Thyroid gland (tissue), 4 donors: ENCODE measurements at regions not wholly inside any gene's neighbourhood (a gene's known extent, or its start where the extent isn't known, plus 50 kb on each side); places are given as distances from the start of the nearest gene placed in this dataset.

Experiments used
- DNase-seq, 2 donors: peaks; one replicate each; pipeline ENCODE4 v3.0.0-alpha.2; 2019
- H3K27ac ChIP-seq, 3 donors: fragments of 200-600 bp; sonication (generic); 1 replicate in 2 of 3; 2 replicates in 1 of 3; pipeline ENCODE4 v1.5.1; 2016 to 2019; ENCODE audit warnings: mild to moderate bottlenecking in 1 of 3, moderate library complexity in 1 of 3
- H3K27me3 ChIP-seq: fragments of 200-600 bp; sonication (generic); one replicate; pipeline ENCODE4 v1.5.1; 2019
- H3K36me3 ChIP-seq, 2 donors: fragments of 200-600 bp; sonication (generic); one replicate each; pipeline ENCODE4 v1.5.1; 2016 to 2019
- H3K4me1 ChIP-seq, 2 donors: fragments of 200-600 bp; sonication (generic); one replicate each; pipeline ENCODE4 v1.5.1; 2017 to 2019
- H3K4me3 ChIP-seq, 3 donors: fragments of 200-600 bp; sonication (generic); replicated peaks in 1 of 3; 1 replicate in 2 of 3; 2 replicates in 1 of 3; pipeline ENCODE4 v1.5.1; 2016; ENCODE audit warnings: mild to moderate bottlenecking in 1 of 3
- H3K9me3 ChIP-seq: fragments of 200-600 bp; sonication (generic); one replicate; pipeline ENCODE4 v1.5.1; 2017
- POLR2A ChIP-seq, 2 donors: fragments of 450-650 bp; IDR thresholded peaks; one replicate each; pipeline ENCODE4 v1.6.1; 2017; ENCODE audit warnings: antibody characterized with exemption in 2 of 2, mild to moderate bottlenecking in 2 of 2, moderate library complexity in 1 of 2
- WGBS, 2 donors: methylation state at CpG; one replicate each; pipeline ENCODE4 v1.1.5; 2017; 5-methylcytosine and 5-hydroxymethylcytosine counted together
- intact Hi-C: fragments of 100-400 bp; cut with DNase I; formaldehyde crosslinking; loops from one replicate; pipeline ENCODE4 v1.15.1; 2023
- TF ChIP-seq, protein P1 (sequence below), 6 experiments: fragments of 200-600 bp in 3 of 6; fragments of 450-650 bp in 3 of 6; sonication (generic) in 3 of 6; IDR thresholded peaks; one replicate each; pipeline ENCODE4 v1.5.1; 2016 to 2019; ENCODE audit warnings: antibody characterized with exemption in 6 of 6, mild to moderate bottlenecking in 2 of 6, inconsistent platforms in 1 of 6, moderate library complexity in 1 of 6

DNA sequence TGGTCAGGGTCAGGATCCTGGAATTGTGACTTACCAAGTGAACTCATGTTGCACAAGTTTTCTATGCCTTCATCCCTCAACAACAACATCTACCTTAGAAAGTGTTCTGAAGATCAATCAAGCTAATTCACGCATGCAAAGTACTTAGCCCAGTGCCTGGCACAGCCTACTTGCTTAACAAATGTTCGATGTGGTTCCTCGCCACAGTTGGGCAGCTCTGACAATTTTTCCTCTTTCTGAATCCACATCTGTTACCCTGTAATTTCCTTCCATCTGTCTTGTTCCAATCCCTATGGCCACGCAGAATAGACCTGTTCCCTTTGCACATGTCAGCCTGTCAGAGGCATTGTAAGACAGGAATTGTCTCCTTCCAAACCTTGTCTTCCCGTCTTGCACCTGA is 1415.2 kb downstream of the TBC1D22A start:
- no peak for TF ChIP-seq POLR2A (IDR thresholded peaks at IDR 0.05)
- TF ChIP-seq, protein P1, sequence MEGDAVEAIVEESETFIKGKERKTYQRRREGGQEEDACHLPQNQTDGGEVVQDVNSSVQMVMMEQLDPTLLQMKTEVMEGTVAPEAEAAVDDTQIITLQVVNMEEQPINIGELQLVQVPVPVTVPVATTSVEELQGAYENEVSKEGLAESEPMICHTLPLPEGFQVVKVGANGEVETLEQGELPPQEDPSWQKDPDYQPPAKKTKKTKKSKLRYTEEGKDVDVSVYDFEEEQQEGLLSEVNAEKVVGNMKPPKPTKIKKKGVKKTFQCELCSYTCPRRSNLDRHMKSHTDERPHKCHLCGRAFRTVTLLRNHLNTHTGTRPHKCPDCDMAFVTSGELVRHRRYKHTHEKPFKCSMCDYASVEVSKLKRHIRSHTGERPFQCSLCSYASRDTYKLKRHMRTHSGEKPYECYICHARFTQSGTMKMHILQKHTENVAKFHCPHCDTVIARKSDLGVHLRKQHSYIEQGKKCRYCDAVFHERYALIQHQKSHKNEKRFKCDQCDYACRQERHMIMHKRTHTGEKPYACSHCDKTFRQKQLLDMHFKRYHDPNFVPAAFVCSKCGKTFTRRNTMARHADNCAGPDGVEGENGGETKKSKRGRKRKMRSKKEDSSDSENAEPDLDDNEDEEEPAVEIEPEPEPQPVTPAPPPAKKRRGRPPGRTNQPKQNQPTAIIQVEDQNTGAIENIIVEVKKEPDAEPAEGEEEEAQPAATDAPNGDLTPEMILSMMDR (IDR thresholded peaks at IDR 0.05) = no peak
- DNase-seq = no peak
- H3K27me3 ChIP-seq = no peaks in the 10 kb centered on the region
- H3K9me3 ChIP-seq = no peaks in the 10 kb centered on the region
- intact Hi-C loops = no loop called here
- H3K4me3 ChIP-seq = no peak overlapping the region
- H3K36me3 ChIP-seq = no peaks in the 10 kb centered on the region
- H3K27ac ChIP-seq = no peak overlapping the region
- 78 to 85% methylated on average over 5 of the region's 5 CpGs for WGBS, 2 donors
- no peaks in the 10 kb centered on the region for H3K4me1 ChIP-seq

GRCh38 chr22:48175721-48176120 is 1413.3 kb downstream of the TBC1D22A start:
- intact Hi-C loops = no loop called here
- 83 to 86% methylated on average over 2 of the region's 2 CpGs for WGBS, 2 donors
- H3K4me3 ChIP-seq = no peak overlapping the region
- no peaks in the 10 kb centered on the region for H3K36me3 ChIP-seq
- no peak overlapping the region for H3K27ac ChIP-seq
- TF ChIP-seq POLR2A (IDR thresholded peaks at IDR 0.05) = no peak
- TF ChIP-seq, protein P1 (IDR thresholded peaks at IDR 0.05) = no peak
- no peaks in the 10 kb centered on the region for H3K4me1 ChIP-seq
- DNase-seq = no peak
- no peaks in the 10 kb centered on the region for H3K9me3 ChIP-seq
- H3K27me3 ChIP-seq = no peaks in the 10 kb centered on the region

GRCh38 chr22:48173773-48174160 is 1411.3 kb downstream of the TBC1D22A start:
- H3K4me1 ChIP-seq = no peaks in the 10 kb centered on the region
- no peaks in the 10 kb centered on the region for H3K9me3 ChIP-seq
- H3K4me3 ChIP-seq = no peak overlapping the region
- TF ChIP-seq POLR2A (IDR thresholded peaks at IDR 0.05) = no peak
- TF ChIP-seq, protein P1 (IDR thresholded peaks at IDR 0.05) = no peak
- intact Hi-C loops = no loop called here
- H3K27ac ChIP-seq = no peak overlapping the region
- 61 to 73% methylated on average over 7 of the region's 7 CpGs for WGBS, 2 donors
- H3K36me3 ChIP-seq = no peaks in the 10 kb centered on the region
- DNase-seq = no peak
- H3K27me3 ChIP-seq = no peaks in the 10 kb centered on the region

DNA sequence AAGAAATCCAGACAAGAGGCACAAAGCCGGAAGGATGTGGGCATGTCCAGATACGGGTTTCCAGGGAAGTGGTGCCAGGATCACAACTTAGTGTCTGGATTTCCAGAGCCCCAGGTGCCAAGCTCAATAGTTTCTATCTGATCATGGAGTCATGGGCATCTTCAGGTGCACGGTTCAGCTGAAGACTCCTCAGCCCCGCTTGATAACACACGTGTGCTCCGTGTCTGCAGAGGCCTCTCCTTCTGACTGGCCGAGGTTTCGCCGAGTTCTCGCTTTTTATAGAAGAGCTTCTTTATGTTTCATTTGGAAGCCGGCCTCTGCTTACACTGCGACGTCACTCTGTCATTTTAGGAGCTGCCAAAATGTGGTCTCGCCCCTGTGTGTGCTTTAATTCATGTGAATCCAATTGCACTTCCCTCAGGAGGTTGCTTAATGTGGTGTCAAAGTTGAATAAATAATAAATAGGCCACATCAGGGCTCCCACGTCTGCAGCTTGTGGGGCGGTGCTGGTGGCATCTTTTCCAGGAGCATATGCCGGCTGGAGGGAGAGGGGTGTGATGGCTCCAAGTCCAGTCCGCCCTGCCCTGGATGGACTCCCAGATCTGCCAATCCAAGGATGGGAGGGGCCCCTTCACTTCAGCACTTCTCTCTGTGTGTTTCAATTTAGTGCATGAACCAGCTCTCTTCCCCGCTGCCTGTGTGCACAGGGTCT is 1410.8 kb downstream of the TBC1D22A start:
- 80 to 84% methylated on average over 19 of the region's 19 CpGs for WGBS, 2 donors
- Histone ChIP-seq H3K9me3 (no peaks in the 10 kb centered on the region), H3K27me3 (no peaks in the 10 kb centered on the region), H3K36me3 (no peaks in the 10 kb centered on the region), H3K4me3 (no peak overlapping the region), H3K27ac (no peak overlapping the region), H3K4me1 (no peaks in the 10 kb centered on the region)
- intact Hi-C loops = no loop called here
- no peak for DNase-seq
- TF ChIP-seq POLR2A (IDR thresholded peaks at IDR 0.05) = no peak
- TF ChIP-seq, protein P1 (IDR thresholded peaks at IDR 0.05) = no peak

DNA sequence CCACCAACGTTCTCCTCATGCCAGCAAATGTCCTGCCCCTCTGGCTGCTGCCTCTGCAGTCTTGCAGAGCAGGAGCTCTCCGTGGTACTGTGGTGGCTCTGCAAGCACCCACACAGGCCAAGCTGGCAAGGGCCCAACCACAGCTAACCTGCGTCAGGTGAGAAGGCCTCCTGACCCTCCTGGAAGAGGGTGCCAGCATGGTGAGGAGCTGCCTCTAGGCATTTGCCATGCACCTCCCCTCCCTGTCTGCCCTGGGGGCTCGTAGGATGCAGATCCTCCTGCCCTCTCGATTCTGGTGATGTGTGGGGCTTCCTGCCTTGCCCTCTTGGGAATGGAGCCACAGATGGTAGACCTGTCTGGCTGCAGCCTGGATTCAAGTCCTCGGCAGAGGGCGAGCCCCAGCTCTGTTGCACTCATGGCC is 1408.8 kb downstream of the TBC1D22A start:
- 55 to 57% methylated on average over 6 of the region's 7 CpGs for WGBS, 2 donors
- intact Hi-C loops = no loop called here

More for the DNA sequence above, 1408.8 kb downstream of the TBC1D22A start:
- no peak overlapping the region for H3K4me3 ChIP-seq
- no peak overlapping the region for H3K27ac ChIP-seq
- DNase-seq = no peak
- H3K9me3 ChIP-seq = no peaks in the 10 kb centered on the region
- H3K4me1 ChIP-seq = no peaks in the 10 kb centered on the region
- TF ChIP-seq, protein P1 (IDR thresholded peaks at IDR 0.05) = no peak
- no peak for TF ChIP-seq POLR2A (IDR thresholded peaks at IDR 0.05)
- H3K36me3 ChIP-seq = no peaks in the 10 kb centered on the region
- no peaks in the 10 kb centered on the region for H3K27me3 ChIP-seq
